Suprapubic skin (tissue), 3 donors: ENCODE measurements at regions not wholly inside any gene's neighbourhood (a gene's known extent, or its start where the extent isn't known, plus 50 kb on each side); places are given as distances from the start of the nearest gene placed in this dataset.

Experiments
- POLR2AphosphoS5 ChIP-seq, 3 donors: sonication (generic); formaldehyde crosslinking; IDR thresholded peaks; one replicate each; pipeline ENCODE4 v1.6.1; 2017; ENCODE audit warnings: antibody characterized with exemption in 3 of 3
- TF ChIP-seq, protein P1 (sequence below), 2 donors: fragments of 200-600 bp in 1 of 2; fragments of 450-650 bp in 1 of 2; sonication (generic) in 1 of 2; IDR thresholded peaks; one replicate each; pipeline ENCODE4 v1.5.1; 2016 to 2019; ENCODE audit warnings: antibody characterized with exemption in 2 of 2, mild to moderate bottlenecking in 1 of 2, moderate library complexity in 1 of 2

DNA sequence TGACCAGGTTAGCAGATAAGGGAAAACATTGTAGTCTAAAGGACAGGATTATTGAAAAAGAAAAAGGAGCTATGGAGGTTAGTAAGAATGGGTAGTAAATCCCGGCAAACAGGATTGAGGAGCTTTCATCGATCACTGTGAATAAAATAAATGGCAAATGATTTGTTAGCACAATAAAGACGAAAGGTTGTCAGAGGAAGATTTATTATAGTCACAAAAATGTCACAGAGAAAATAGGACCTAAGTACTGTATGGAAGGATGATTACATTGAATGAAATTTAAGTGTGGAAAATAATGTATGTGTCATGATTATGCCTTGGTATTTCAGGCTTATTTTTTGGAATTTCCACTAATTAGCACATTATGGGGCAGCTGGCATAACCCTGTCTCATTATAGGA is 519.2 kb upstream of the SLITRK6 start:
- TF ChIP-seq POLR2AphosphoS5 (IDR thresholded peaks at IDR 0.05), result no peak
- TF ChIP-seq, protein P1, sequence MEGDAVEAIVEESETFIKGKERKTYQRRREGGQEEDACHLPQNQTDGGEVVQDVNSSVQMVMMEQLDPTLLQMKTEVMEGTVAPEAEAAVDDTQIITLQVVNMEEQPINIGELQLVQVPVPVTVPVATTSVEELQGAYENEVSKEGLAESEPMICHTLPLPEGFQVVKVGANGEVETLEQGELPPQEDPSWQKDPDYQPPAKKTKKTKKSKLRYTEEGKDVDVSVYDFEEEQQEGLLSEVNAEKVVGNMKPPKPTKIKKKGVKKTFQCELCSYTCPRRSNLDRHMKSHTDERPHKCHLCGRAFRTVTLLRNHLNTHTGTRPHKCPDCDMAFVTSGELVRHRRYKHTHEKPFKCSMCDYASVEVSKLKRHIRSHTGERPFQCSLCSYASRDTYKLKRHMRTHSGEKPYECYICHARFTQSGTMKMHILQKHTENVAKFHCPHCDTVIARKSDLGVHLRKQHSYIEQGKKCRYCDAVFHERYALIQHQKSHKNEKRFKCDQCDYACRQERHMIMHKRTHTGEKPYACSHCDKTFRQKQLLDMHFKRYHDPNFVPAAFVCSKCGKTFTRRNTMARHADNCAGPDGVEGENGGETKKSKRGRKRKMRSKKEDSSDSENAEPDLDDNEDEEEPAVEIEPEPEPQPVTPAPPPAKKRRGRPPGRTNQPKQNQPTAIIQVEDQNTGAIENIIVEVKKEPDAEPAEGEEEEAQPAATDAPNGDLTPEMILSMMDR (IDR thresholded peaks at IDR 0.05), result no peak
